Cardiac muscle cell (in vitro differentiated cells and primary cell): ENCODE measurements at regions not wholly inside any gene's neighbourhood (a gene's known extent, or its start where the extent isn't known, plus 50 kb on each side); places are given as distances from the start of the nearest gene placed in this dataset.

ENCODE experiments used
- DNase-seq, 2 donors: peaks; one replicate each; pipeline versions ENCODE4 v3.0.0 to v3.0.0-alpha.2; 2010 to 2017; ENCODE audit warnings: low read depth in 1 of 2, low spot score in 1 of 2
- H3K27ac ChIP-seq: fragments of 200-600 bp; sonication (generic); 2 replicates; pipeline ENCODE4 v1.5.1; 2016
- H3K27me3 ChIP-seq: fragments of 200-600 bp; sonication (generic); 2 replicates; pipeline ENCODE4 v1.6.0; 2016; ENCODE audit warnings: control low read depth
- H3K36me3 ChIP-seq: fragments of 200-600 bp; sonication (generic); 2 replicates; pipeline ENCODE4 v1.5.1; 2016; ENCODE audit warnings: control low read depth
- H3K4me1 ChIP-seq: fragments of 200-600 bp; sonication (generic); 2 replicates; pipeline ENCODE4 v1.8.1; 2017; ENCODE audit warnings: low read depth, mild to moderate bottlenecking, mixed run types
- H3K4me3 ChIP-seq: fragments of 200-600 bp; sonication (generic); 2 replicates; pipeline ENCODE4 v1.5.1; 2016; ENCODE audit warnings: mild to moderate bottlenecking
- H3K9me3 ChIP-seq: fragments of 200-600 bp; sonication (generic); 2 replicates; pipeline ENCODE4 v1.5.1; 2017; ENCODE audit warnings: low read depth, mild to moderate bottlenecking, control low read depth
- TF ChIP-seq, protein P1 (sequence below): IDR thresholded peaks from 2 replicates; pipeline ENCODE4 v1.5.1; 2012; ENCODE audit warnings: low read depth, mild to moderate bottlenecking, low read length

GRCh38 chr9:134221273-134222017 lies 57.1 kb upstream of the RNU6ATAC start:
- H3K27ac ChIP-seq: no peak overlapping the region
- H3K27me3 ChIP-seq: no peaks in the 10 kb centered on the region
- TF ChIP-seq, protein P1, sequence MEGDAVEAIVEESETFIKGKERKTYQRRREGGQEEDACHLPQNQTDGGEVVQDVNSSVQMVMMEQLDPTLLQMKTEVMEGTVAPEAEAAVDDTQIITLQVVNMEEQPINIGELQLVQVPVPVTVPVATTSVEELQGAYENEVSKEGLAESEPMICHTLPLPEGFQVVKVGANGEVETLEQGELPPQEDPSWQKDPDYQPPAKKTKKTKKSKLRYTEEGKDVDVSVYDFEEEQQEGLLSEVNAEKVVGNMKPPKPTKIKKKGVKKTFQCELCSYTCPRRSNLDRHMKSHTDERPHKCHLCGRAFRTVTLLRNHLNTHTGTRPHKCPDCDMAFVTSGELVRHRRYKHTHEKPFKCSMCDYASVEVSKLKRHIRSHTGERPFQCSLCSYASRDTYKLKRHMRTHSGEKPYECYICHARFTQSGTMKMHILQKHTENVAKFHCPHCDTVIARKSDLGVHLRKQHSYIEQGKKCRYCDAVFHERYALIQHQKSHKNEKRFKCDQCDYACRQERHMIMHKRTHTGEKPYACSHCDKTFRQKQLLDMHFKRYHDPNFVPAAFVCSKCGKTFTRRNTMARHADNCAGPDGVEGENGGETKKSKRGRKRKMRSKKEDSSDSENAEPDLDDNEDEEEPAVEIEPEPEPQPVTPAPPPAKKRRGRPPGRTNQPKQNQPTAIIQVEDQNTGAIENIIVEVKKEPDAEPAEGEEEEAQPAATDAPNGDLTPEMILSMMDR: no peak
- H3K9me3 ChIP-seq: no peaks in the 10 kb centered on the region
- H3K36me3 ChIP-seq: no peaks in the 10 kb centered on the region
- H3K4me3 ChIP-seq: no peak overlapping the region
- DNase-seq: no peak
- peaks cover 12% of the 10 kb centered on the region for H3K4me1 ChIP-seq

DNA sequence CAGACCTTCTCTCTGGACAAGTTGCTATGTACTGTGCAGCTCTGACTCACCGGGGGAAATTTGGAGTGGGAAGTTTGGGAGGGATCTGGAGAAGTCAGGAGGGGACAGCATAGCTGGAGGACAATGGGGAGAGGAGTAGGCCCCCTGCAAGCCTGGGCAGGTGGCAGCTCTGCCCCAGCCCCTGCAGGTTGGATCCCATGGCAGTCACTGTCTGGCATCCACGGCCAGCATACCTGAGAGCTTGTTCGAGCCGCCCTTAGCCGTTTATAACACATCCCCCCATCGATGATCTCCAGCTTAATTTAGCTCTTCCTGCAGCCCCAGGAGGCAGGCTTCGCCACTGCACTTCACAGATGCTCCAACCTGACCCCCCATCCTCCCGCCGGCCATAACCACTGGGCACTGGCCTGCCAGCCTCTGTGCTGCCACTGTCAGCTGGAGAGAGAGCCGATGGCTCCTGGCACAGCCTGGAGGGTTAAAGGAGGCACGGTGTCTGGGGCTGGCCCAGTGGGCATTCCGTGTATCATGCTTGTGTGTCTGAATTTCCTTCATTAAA lies 57.7 kb upstream of the RNU6ATAC start:
- no peaks in the 10 kb centered on the region for H3K9me3 ChIP-seq
- no peaks in the 10 kb centered on the region for H3K27me3 ChIP-seq
- TF ChIP-seq, protein P1: no peak
- DNase-seq: no peak
- no peak overlapping the region for H3K27ac ChIP-seq
- H3K4me1 ChIP-seq: peaks cover 13% of the 10 kb centered on the region
- no peak overlapping the region for H3K4me3 ChIP-seq
- H3K36me3 ChIP-seq: no peaks in the 10 kb centered on the region

GRCh38 chr9:134223091-134223490 lies 58.7 kb upstream of the RNU6ATAC start:
- no peak overlapping the region for H3K27ac ChIP-seq
- H3K9me3 ChIP-seq: no peaks in the 10 kb centered on the region
- no peak overlapping the region for H3K4me3 ChIP-seq
- no peak for DNase-seq
- no peaks in the 10 kb centered on the region for H3K27me3 ChIP-seq
- peaks cover 10% of the 10 kb centered on the region for H3K4me1 ChIP-seq
- no peaks in the 10 kb centered on the region for H3K36me3 ChIP-seq
- TF ChIP-seq, protein P1: no peak

DNA sequence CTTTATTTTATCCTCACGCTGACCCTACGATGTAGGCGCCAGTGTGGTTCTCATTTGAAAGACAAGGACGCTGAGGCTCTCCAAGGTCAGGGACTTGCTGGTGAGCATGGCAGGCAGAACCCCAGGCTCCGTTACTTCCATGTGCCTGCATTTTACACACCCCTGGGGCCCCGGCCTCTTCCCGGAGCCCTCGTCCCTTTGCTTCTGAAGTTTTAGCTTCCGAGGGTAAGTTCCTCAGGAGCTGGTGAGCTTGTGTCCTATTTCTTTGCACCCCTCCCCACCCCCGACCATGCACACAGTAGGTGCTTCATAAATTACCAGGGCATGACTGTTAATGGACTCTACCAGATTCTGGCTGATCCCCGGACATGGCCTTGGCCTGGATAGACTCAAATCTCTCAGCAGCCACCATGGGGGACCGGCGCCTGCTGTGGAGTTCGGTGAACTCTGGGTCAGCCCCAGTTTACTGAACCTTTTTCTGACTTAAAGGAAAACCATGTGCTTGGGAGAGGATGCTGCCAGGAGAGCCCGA lies 59.3 kb upstream of the RNU6ATAC start:
- no peak for DNase-seq
- peaks cover 10% of the 10 kb centered on the region for H3K4me1 ChIP-seq
- TF ChIP-seq, protein P1: no peak
- no peaks in the 10 kb centered on the region for H3K36me3 ChIP-seq
- H3K27ac ChIP-seq: no peak overlapping the region
- no peaks in the 10 kb centered on the region for H3K27me3 ChIP-seq
- no peaks in the 10 kb centered on the region for H3K9me3 ChIP-seq
- H3K4me3 ChIP-seq: no peak overlapping the region

GRCh38 chr9:134224127-134224526 lies 59.8 kb upstream of the RNU6ATAC start:
- no peak overlapping the region for H3K4me3 ChIP-seq
- H3K27me3 ChIP-seq: no peaks in the 10 kb centered on the region
- TF ChIP-seq, protein P1: no peak
- no peak overlapping the region for H3K27ac ChIP-seq
- no peak for DNase-seq
- H3K4me1 ChIP-seq: peaks cover 10% of the 10 kb centered on the region
- H3K36me3 ChIP-seq: no peaks in the 10 kb centered on the region
- no peaks in the 10 kb centered on the region for H3K9me3 ChIP-seq
